Caco-2 (cell line): ENCODE measurements at regions not wholly inside any gene's neighbourhood (a gene's known extent, or its start where the extent isn't known, plus 50 kb on each side); places are given as distances from the start of the nearest gene placed in this dataset.

ENCODE experiments used
- BruUV-seq: library from RNA; stranded (reverse); fragments of 400-500 nt; replicated peaks from 2 replicates; lab custom pipeline; 2021; lab: Mats Ljungman, UMichigan
- CTCF ChIA-PET: fragments of 300-600 bp; sonication (Branson Sonifier 250); formaldehyde crosslinking; loops from one replicate; lab custom pipeline; 2022; ENCODE audit warnings: antibody characterized with exemption; lab: Charles Lee
- POLR2A ChIA-PET: fragments of 300-600 bp; sonication (Branson Sonifier 250); formaldehyde crosslinking; loops from one replicate; lab custom pipeline; 2022; ENCODE audit warnings: antibody characterized with exemption; lab: Charles Lee
- DNase-seq, 2 experiments: peaks; one replicate each; pipeline versions ENCODE4 v3.0.0 to v3.0.0-alpha.2; 2020 to 2022
- H3K27me3 ChIP-seq: replicated peaks from 2 replicates; pipeline ENCODE4 v1.6.0; 2011; ENCODE audit warnings: low read length; ENCODE audit not compliant: control insufficient read depth, insufficient read depth
- H3K36me3 ChIP-seq: 2 replicates; pipeline ENCODE4 v1.5.1; 2011; ENCODE audit warnings: low read length; ENCODE audit not compliant: control insufficient read depth, insufficient read depth
- H3K4me1 ChIP-seq: fragments of 250-450 bp; sonication (Bioruptor Pico); 2 replicates; pipeline ENCODE4 v1.5.1; 2020; ENCODE audit warnings: mild to moderate bottlenecking
- H3K4me3 ChIP-seq: 2 replicates; pipeline ENCODE4 v1.5.1; 2011; ENCODE audit warnings: low read depth, mild to moderate bottlenecking, control low read depth, low read length
- H3K9me3 ChIP-seq: fragments of 250-450 bp; sonication (Bioruptor Pico); 2 replicates; pipeline ENCODE4 v1.5.1; 2020; ENCODE audit warnings: mild to moderate bottlenecking, moderate library complexity
- H3K27ac Mint-ChIP-seq: one replicate; pipeline ENCODE4 v1.8.0; 2022; ENCODE audit warnings: mixed read lengths; ENCODE audit not compliant: unreplicated experiment
- H3K27me3 Mint-ChIP-seq: one replicate; pipeline ENCODE4 v1.8.0; 2022; ENCODE audit warnings: mixed read lengths; ENCODE audit not compliant: insufficient read depth, unreplicated experiment
- H3K36me3 Mint-ChIP-seq: one replicate; pipeline ENCODE4 v1.8.0; 2022; ENCODE audit warnings: mild to moderate bottlenecking, mixed read lengths; ENCODE audit not compliant: insufficient read depth, unreplicated experiment
- H3K4me1 Mint-ChIP-seq: one replicate; pipeline ENCODE4 v1.8.0; 2022; ENCODE audit warnings: low read depth, mixed read lengths; ENCODE audit not compliant: unreplicated experiment
- H3K4me3 Mint-ChIP-seq: one replicate; pipeline ENCODE4 v1.8.0; 2022; ENCODE audit warnings: mild to moderate bottlenecking, moderate library complexity, mixed read lengths; ENCODE audit not compliant: unreplicated experiment
- H3K9me3 Mint-ChIP-seq: one replicate; pipeline ENCODE4 v1.8.0; 2022; ENCODE audit warnings: mixed read lengths; ENCODE audit not compliant: unreplicated experiment
- intact Hi-C: fragments of 100-400 bp; cut with micrococcal nuclease; formaldehyde crosslinking; loops from one replicate; pipeline ENCODE4 v1.10.0; 2022; ENCODE audit not compliant: unreplicated experiment
- TF ChIP-seq, protein P1 (sequence below), 2 experiments: fragments of 200-600 bp in 1 of 2; IDR thresholded peaks; 1 replicate in 1 of 2; 2 replicates in 1 of 2; pipeline versions ENCODE4 v1.5.1 to v1.8.0; 2011 to 2022; ENCODE audit warnings: antibody characterized with exemption in 1 of 2, control low read depth in 1 of 2, inconsistent platforms in 1 of 2, low read depth in 1 of 2, low read length in 1 of 2, mild to moderate bottlenecking in 1 of 2, moderate library complexity in 1 of 2; ENCODE audit not compliant: insufficient read depth in 1 of 2, severe bottlenecking in 1 of 2, unreplicated experiment in 1 of 2

DNA sequence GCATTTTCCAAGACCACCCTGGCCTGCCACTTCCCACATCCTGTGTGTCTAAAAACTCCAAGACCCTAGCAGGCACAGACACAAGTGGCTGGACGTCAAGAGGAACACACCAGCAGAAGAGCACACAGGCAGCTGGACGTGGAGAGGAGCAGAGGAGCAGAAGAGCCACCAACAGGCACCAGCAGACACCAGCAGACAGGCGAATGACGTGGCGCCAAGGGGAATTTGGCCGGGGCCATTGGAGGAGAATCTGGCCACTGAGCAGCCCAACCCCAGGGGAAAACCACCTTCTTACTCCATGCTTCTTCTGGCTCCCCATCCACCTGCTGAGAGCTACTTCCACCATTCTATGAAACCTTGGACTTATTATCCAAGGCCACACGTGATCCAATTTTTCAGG is 243.1 kb upstream of the CTSO start:
- no TSS peak for BruUV-seq
- POLR2A ChIA-PET, result no interaction called here
- no peak overlapping the region for H3K27ac Mint-ChIP-seq
- Histone ChIP-seq H3K4me3 (no peak overlapping the region), H3K4me1 (peaks cover 5% of the 10 kb centered on the region), H3K9me3 (no peaks in the 10 kb centered on the region), H3K36me3 (no peaks in the 10 kb centered on the region), H3K27me3 (no peaks in the 10 kb centered on the region)
- peaks cover 5% of the 10 kb centered on the region for H3K4me1 Mint-ChIP-seq
- intact Hi-C loops, result no loop called here
- no peaks in the 10 kb centered on the region for H3K9me3 Mint-ChIP-seq
- no peak for DNase-seq
- H3K4me3 Mint-ChIP-seq, result no peak overlapping the region
- TF ChIP-seq, protein P1, sequence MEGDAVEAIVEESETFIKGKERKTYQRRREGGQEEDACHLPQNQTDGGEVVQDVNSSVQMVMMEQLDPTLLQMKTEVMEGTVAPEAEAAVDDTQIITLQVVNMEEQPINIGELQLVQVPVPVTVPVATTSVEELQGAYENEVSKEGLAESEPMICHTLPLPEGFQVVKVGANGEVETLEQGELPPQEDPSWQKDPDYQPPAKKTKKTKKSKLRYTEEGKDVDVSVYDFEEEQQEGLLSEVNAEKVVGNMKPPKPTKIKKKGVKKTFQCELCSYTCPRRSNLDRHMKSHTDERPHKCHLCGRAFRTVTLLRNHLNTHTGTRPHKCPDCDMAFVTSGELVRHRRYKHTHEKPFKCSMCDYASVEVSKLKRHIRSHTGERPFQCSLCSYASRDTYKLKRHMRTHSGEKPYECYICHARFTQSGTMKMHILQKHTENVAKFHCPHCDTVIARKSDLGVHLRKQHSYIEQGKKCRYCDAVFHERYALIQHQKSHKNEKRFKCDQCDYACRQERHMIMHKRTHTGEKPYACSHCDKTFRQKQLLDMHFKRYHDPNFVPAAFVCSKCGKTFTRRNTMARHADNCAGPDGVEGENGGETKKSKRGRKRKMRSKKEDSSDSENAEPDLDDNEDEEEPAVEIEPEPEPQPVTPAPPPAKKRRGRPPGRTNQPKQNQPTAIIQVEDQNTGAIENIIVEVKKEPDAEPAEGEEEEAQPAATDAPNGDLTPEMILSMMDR (IDR thresholded peaks at IDR 0.05; ENCODE audit: insufficient read depth in 1 of 2, low read depth in 1 of 2, low read length in 1 of 2, severe bottlenecking in 1 of 2, unreplicated experiment in 1 of 2), result no peak
- CTCF ChIA-PET, result no interaction called here
- no peaks in the 10 kb centered on the region for H3K36me3 Mint-ChIP-seq
- no peaks in the 10 kb centered on the region for H3K27me3 Mint-ChIP-seq

DNA sequence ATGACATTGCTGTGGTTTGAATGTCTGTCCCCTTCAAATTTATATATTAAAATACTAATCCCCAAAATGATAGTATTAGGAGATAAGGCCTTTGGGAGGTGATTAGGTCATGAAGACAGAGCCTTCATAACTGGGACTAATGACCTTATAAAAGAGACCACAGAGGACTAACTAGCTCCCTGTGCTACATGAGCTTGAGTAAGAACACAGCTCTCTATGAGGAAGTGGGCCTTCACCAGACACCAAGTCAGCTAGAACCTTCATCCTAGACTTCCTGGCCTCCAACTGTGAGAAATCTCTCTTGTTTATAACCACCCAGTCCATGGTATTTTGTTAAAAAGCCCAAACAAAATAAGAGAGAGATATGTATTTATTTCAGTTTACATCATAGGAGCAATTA is 242.2 kb upstream of the CTSO start:
- H3K36me3 ChIP-seq, result no peaks in the 10 kb centered on the region
- H3K9me3 Mint-ChIP-seq, result no peaks in the 10 kb centered on the region
- H3K4me1 Mint-ChIP-seq, result peaks cover 11% of the 10 kb centered on the region
- H3K27ac Mint-ChIP-seq, result no peak overlapping the region
- H3K4me3 ChIP-seq, result no peak overlapping the region
- DNase-seq, result no peak
- TF ChIP-seq, protein P1 (IDR thresholded peaks at IDR 0.05; ENCODE audit: insufficient read depth in 1 of 2, low read depth in 1 of 2, low read length in 1 of 2, severe bottlenecking in 1 of 2, unreplicated experiment in 1 of 2), result no peak
- CTCF ChIA-PET, result no interaction called here
- POLR2A ChIA-PET, result no interaction called here
- intact Hi-C loops, result no loop called here
- no peak overlapping the region for H3K4me3 Mint-ChIP-seq
- no peaks in the 10 kb centered on the region for H3K36me3 Mint-ChIP-seq
- H3K4me1 ChIP-seq, result peaks cover 11% of the 10 kb centered on the region
- H3K27me3 Mint-ChIP-seq, result no peaks in the 10 kb centered on the region
- BruUV-seq, result no TSS peak
- no peaks in the 10 kb centered on the region for H3K27me3 ChIP-seq
- no peaks in the 10 kb centered on the region for H3K9me3 ChIP-seq

DNA sequence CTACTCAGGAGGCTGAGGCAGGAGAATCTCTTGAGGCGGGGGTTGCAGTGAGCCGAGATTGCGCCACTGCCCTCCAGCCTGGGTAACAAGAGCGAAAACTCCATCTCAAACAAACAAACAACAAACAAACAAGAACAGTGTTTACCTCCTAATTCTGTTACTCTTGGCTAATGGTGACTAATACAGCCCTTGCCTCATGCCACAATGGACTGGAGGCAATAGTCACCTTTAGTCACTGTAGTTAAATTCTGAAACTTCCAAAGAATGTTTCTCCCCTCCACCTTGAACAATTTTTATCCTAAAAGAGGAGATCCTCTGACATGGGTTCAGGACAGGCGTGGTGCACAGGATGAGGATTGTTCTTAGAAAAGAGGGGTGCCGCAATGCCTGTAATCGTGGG is 241.2 kb upstream of the CTSO start:
- Mint-ChIP-seq H3K27me3 (no peaks in the 10 kb centered on the region), H3K4me1 (peaks cover 11% of the 10 kb centered on the region)
- intact Hi-C loops, result no loop called here

More for the DNA sequence above, 241.2 kb upstream of the CTSO start:
- Histone ChIP-seq H3K4me3 (no peak overlapping the region), H3K4me1 (peaks cover 11% of the 10 kb centered on the region), H3K36me3 (no peaks in the 10 kb centered on the region), H3K27me3 (no peaks in the 10 kb centered on the region), H3K9me3 (no peaks in the 10 kb centered on the region)
- CTCF ChIA-PET, result no interaction called here
- Mint-ChIP-seq H3K27ac (no peak overlapping the region), H3K36me3 (no peaks in the 10 kb centered on the region), H3K4me3 (no peak overlapping the region), H3K9me3 (peaks cover under 1% of the 10 kb centered on the region)
- no TSS peak for BruUV-seq
- POLR2A ChIA-PET, result no interaction called here
- TF ChIP-seq, protein P1 (IDR thresholded peaks at IDR 0.05; ENCODE audit: insufficient read depth in 1 of 2, low read depth in 1 of 2, low read length in 1 of 2, severe bottlenecking in 1 of 2, unreplicated experiment in 1 of 2), result no peak
- no peak for DNase-seq
